ENCODE measurements at regions not wholly inside any gene's neighbourhood (a gene's known extent, or its start where the extent isn't known, plus 50 kb on each side); places are given as distances from the start of the nearest gene placed in this dataset.

GRCh38 chr20:22495789-22496188 is 88.6 kb downstream of the FOXA2 start (continued):
- no peak for TF ChIP-seq ZNF281 (CRISPR knock-in tag; IDR thresholded peaks at IDR 0.05)
- no peak for TF ChIP-seq ESRRA (CRISPR knock-in tag; IDR thresholded peaks at IDR 0.05; ENCODE audit: borderline replicate concordance)
- TF ChIP-seq FOXK1 (CRISPR knock-in tag; IDR thresholded peaks at IDR 0.05), result no peak
- TF ChIP-seq NR3C1 (CRISPR knock-in tag; conservative IDR thresholded peaks at IDR 0.05; ENCODE audit: low read depth), result no peak

- Mint-ChIP-seq H3K9me3 (peaks cover 3% of the 10 kb centered on the region; the same call in 1 of the 2 replicates), H3K4me3 (no peak overlapping the region), H3K27me3 (ENCODE audit: low read depth) (peaks cover 15% of the 10 kb centered on the region), H3K4me1 (peaks cover 21% of the 10 kb centered on the region), H3K27ac (no peak overlapping the region), H3K36me3 (no peaks in the 10 kb centered on the region)
- CTCF ChIA-PET, result interaction anchor here (0.9 kb wide), 1 partner anchor 197 kb away, joined by 4 read pairs; no protein-coding TSS in a partner anchor
- POLR2A ChIA-PET, result no interaction called here
- ATAC-seq (peak; percentile 63), DNase-seq (ENCODE audit: low spot score) (no peak)
- TF ChIP-seq HMGXB4 (CRISPR knock-in tag; IDR thresholded peaks at IDR 0.05) (no peak), ZNF121 (CRISPR knock-in tag; IDR thresholded peaks at IDR 0.05) (peak; percentile 30; the same call in 1 of the 2 replicates)
Measured at GRCh38 chr20:22495172-22495571, 89.2 kb downstream of the FOXA2 start.

GRCh38 chr20:22492497-22492896 is 91.9 kb downstream of the FOXA2 start:
- Mint-ChIP-seq H3K36me3 (no peaks in the 10 kb centered on the region), H3K4me3 (no peak overlapping the region), H3K27ac (no peak overlapping the region), H3K27me3 (ENCODE audit: low read depth) (peaks cover 9% of the 10 kb centered on the region), H3K4me1 (peaks cover 29% of the 10 kb centered on the region), H3K9me3 (no peaks in the 10 kb centered on the region)
- ChIA-PET POLR2A (no interaction called here), CTCF (interaction anchor here (0.6 to 1.9 kb wide), 3 partner anchors 14 to 153 kb away, joined by 3 to 6 read pairs (median 3); no protein-coding TSS in a partner anchor)
- ATAC-seq (no peak), DNase-seq (ENCODE audit: low spot score) (no peak)
- TF ChIP-seq ZNF532 (CRISPR knock-in tag; IDR thresholded peaks at IDR 0.05; ENCODE audit: borderline replicate concordance) (no peak), ATF2 (CRISPR knock-in tag; IDR thresholded peaks at IDR 0.05; ENCODE audit: borderline replicate concordance, low read depth) (no peak), EMX1 (CRISPR knock-in tag; IDR thresholded peaks at IDR 0.05) (no peak)
- TF ChIP-seq, protein P1, sequence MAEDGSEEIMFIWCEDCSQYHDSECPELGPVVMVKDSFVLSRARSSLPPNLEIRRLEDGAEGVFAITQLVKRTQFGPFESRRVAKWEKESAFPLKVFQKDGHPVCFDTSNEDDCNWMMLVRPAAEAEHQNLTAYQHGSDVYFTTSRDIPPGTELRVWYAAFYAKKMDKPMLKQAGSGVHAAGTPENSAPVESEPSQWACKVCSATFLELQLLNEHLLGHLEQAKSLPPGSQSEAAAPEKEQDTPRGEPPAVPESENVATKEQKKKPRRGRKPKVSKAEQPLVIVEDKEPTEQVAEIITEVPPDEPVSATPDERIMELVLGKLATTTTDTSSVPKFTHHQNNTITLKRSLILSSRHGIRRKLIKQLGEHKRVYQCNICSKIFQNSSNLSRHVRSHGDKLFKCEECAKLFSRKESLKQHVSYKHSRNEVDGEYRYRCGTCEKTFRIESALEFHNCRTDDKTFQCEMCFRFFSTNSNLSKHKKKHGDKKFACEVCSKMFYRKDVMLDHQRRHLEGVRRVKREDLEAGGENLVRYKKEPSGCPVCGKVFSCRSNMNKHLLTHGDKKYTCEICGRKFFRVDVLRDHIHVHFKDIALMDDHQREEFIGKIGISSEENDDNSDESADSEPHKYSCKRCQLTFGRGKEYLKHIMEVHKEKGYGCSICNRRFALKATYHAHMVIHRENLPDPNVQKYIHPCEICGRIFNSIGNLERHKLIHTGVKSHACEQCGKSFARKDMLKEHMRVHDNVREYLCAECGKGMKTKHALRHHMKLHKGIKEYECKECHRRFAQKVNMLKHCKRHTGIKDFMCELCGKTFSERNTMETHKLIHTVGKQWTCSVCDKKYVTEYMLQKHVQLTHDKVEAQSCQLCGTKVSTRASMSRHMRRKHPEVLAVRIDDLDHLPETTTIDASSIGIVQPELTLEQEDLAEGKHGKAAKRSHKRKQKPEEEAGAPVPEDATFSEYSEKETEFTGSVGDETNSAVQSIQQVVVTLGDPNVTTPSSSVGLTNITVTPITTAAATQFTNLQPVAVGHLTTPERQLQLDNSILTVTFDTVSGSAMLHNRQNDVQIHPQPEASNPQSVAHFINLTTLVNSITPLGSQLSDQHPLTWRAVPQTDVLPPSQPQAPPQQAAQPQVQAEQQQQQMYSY (CRISPR knock-in tag; IDR thresholded peaks at IDR 0.05), result no peak
- TF ChIP-seq, protein P2, sequence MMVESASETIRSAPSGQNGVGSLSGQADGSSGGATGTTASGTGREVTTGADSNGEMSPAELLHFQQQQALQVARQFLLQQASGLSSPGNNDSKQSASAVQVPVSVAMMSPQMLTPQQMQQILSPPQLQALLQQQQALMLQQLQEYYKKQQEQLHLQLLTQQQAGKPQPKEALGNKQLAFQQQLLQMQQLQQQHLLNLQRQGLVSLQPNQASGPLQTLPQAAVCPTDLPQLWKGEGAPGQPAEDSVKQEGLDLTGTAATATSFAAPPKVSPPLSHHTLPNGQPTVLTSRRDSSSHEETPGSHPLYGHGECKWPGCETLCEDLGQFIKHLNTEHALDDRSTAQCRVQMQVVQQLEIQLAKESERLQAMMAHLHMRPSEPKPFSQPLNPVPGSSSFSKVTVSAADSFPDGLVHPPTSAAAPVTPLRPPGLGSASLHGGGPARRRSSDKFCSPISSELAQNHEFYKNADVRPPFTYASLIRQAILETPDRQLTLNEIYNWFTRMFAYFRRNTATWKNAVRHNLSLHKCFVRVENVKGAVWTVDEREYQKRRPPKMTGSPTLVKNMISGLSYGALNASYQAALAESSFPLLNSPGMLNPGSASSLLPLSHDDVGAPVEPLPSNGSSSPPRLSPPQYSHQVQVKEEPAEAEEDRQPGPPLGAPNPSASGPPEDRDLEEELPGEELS (CRISPR knock-in tag; IDR thresholded peaks at IDR 0.05), result no peak
